ENCODE measurements at regions not wholly inside any gene's neighbourhood (a gene's known extent, or its start where the extent isn't known, plus 50 kb on each side); places are given as distances from the start of the nearest gene placed in this dataset.

- DNase-seq, result no peak
Observed at GRCh38 chr6:97819710-97820109, 536.7 kb upstream of the MMS22L start.

- no peak for DNase-seq
Observed at GRCh38 chr6:97820400-97820799, 537.4 kb upstream of the MMS22L start.

GRCh38 chr6:97822632-97823031, 539.6 kb upstream of the MMS22L start:
- no peak for DNase-seq

GRCh38 chr6:97841763-97842162, 558.7 kb upstream of the MMS22L start:
- no peak for DNase-seq

GRCh38 chr6:97842521-97842920, 559.5 kb upstream of the MMS22L start:
- DNase-seq, result no peak

GRCh38 chr6:97849390-97849789, 566.4 kb upstream of the MMS22L start:
- no peak for DNase-seq

- DNase-seq, result no peak
Observed at GRCh38 chr6:97850458-97851212, 567.6 kb upstream of the MMS22L start.

GRCh38 chr6:97863697-97864096, 580.7 kb upstream of the MMS22L start:
- no peak for DNase-seq

GRCh38 chr6:97864366-97864765, 581.4 kb upstream of the MMS22L start:
- DNase-seq, result no peak

- no peak for DNase-seq
Observed at GRCh38 chr6:97864826-97865225, 581.8 kb upstream of the MMS22L start.

- no peak for DNase-seq
Observed at GRCh38 chr6:97865612-97866011, 582.6 kb upstream of the MMS22L start.

GRCh38 chr6:97866616-97867015, 583.6 kb upstream of the MMS22L start:
- DNase-seq, result no peak

- DNase-seq, result no peak
Observed at GRCh38 chr6:97867177-97867576, 584.2 kb upstream of the MMS22L start.

- no peak for DNase-seq
Observed at GRCh38 chr6:97870273-97870672, 587.3 kb upstream of the MMS22L start.

- DNase-seq, result no peak
Observed at GRCh38 chr6:97876711-97877110, 593.7 kb upstream of the MMS22L start.

- DNase-seq, result no peak
Observed at GRCh38 chr6:97882755-97883154, 599.7 kb upstream of the MMS22L start.

- no peak for DNase-seq
Observed at GRCh38 chr6:97885325-97885724, 602.3 kb upstream of the MMS22L start.

- DNase-seq, result no peak
Observed at GRCh38 chr6:97885828-97886227, 602.8 kb upstream of the MMS22L start.

GRCh38 chr6:97901531-97901930, 618.5 kb upstream of the MMS22L start:
- no peak for DNase-seq

- DNase-seq, result no peak
Observed at GRCh38 chr6:97909380-97909779, 626.4 kb upstream of the MMS22L start.

- DNase-seq, result no peak
Observed at GRCh38 chr6:97913721-97914120, 630.7 kb upstream of the MMS22L start.

GRCh38 chr6:97914912-97915311, 631.9 kb upstream of the MMS22L start:
- DNase-seq, result no peak

- no peak for DNase-seq
Observed at GRCh38 chr6:97915537-97915936, 632.5 kb upstream of the MMS22L start.

- DNase-seq, result no peak
Observed at GRCh38 chr6:97917369-97917768, 634.4 kb upstream of the MMS22L start.

GRCh38 chr6:97919046-97919445, 636.0 kb upstream of the MMS22L start:
- DNase-seq, result no peak

Measured in CD4-positive, alpha-beta T cell treated with Interleukin-4 for 1 hour (primary cell).